IPS-20b (cell line): ENCODE measurements at regions not wholly inside any gene's neighbourhood (a gene's known extent, or its start where the extent isn't known, plus 50 kb on each side); places are given as distances from the start of the nearest gene placed in this dataset.

ENCODE experiments used
- H3K27ac ChIP-seq: one replicate; pipeline ENCODE4 v1.5.1; 2013; ENCODE audit warnings: low read length
- H3K27me3 ChIP-seq: 2 replicates; pipeline ENCODE4 v1.6.1; 2013; ENCODE audit warnings: mild to moderate bottlenecking, low read length, inconsistent platforms; ENCODE audit not compliant: insufficient read depth
- H3K36me3 ChIP-seq: 2 replicates; pipeline ENCODE4 v1.6.1; 2013; ENCODE audit warnings: low read depth, mild to moderate bottlenecking, inconsistent platforms, low read length, moderate library complexity; ENCODE audit not compliant: insufficient read depth
- H3K4me1 ChIP-seq: 2 replicates; pipeline ENCODE4 v1.6.1; 2013; ENCODE audit warnings: mild to moderate bottlenecking, control low read depth, inconsistent platforms, low read length, moderate library complexity; ENCODE audit not compliant: insufficient read depth
- H3K4me3 ChIP-seq: 2 replicates; pipeline ENCODE4 v1.5.1; 2013; ENCODE audit warnings: mild to moderate bottlenecking, low read length, inconsistent platforms
- H3K9ac ChIP-seq: 2 replicates; pipeline ENCODE4 v1.6.1; 2013; ENCODE audit warnings: low read depth, mild to moderate bottlenecking, inconsistent platforms, low read length, moderate library complexity
- H3K9me3 ChIP-seq: 2 replicates; pipeline ENCODE4 v1.6.1; 2013; ENCODE audit warnings: mild to moderate bottlenecking, low read depth, low read length, inconsistent platforms; ENCODE audit not compliant: insufficient read depth

- Histone ChIP-seq H3K9ac (no peak overlapping the region), H3K4me1 (peaks cover 5% of the 10 kb centered on the region; the same call in 1 of the 2 replicates), H3K4me3 (no peak overlapping the region), H3K9me3 (no peaks in the 10 kb centered on the region), H3K27ac (no peak overlapping the region), H3K27me3 (no peaks in the 10 kb centered on the region), H3K36me3 (no peaks in the 10 kb centered on the region)
These were observed 270.9 kb downstream of the ACTL7B start for GRCh38 chr9:108584860-108585259.

GRCh38 chr9:108582726-108583125, 273.1 kb downstream of the ACTL7B start:
- Histone ChIP-seq H3K4me1 (peaks cover 5% of the 10 kb centered on the region; the same call in 1 of the 2 replicates), H3K9me3 (no peaks in the 10 kb centered on the region), H3K27ac (no peak overlapping the region), H3K9ac (no peak overlapping the region), H3K36me3 (no peaks in the 10 kb centered on the region), H3K4me3 (no peak overlapping the region), H3K27me3 (no peaks in the 10 kb centered on the region)

- no peaks in the 10 kb centered on the region for H3K27me3 ChIP-seq
- no peak overlapping the region for H3K9ac ChIP-seq
- H3K27ac ChIP-seq: no peak overlapping the region
- H3K36me3 ChIP-seq: no peaks in the 10 kb centered on the region
- H3K4me3 ChIP-seq: no peak overlapping the region
- H3K9me3 ChIP-seq: no peaks in the 10 kb centered on the region
- H3K4me1 ChIP-seq: no peaks in the 10 kb centered on the region
These were observed 275.9 kb downstream of the ACTL7B start for GRCh38 chr9:108579757-108580439.

GRCh38 chr9:108575276-108575675, 280.5 kb downstream of the ACTL7B start:
- Histone ChIP-seq H3K9me3 (no peaks in the 10 kb centered on the region), H3K4me1 (no peaks in the 10 kb centered on the region), H3K27ac (no peak overlapping the region), H3K27me3 (no peaks in the 10 kb centered on the region), H3K36me3 (no peaks in the 10 kb centered on the region), H3K9ac (no peak overlapping the region), H3K4me3 (no peak overlapping the region)

- no peaks in the 10 kb centered on the region for H3K9me3 ChIP-seq
- no peak overlapping the region for H3K4me3 ChIP-seq
- no peaks in the 10 kb centered on the region for H3K27me3 ChIP-seq
- H3K27ac ChIP-seq: no peak overlapping the region
- H3K36me3 ChIP-seq: no peaks in the 10 kb centered on the region
- peaks cover 5% of the 10 kb centered on the region; the same call in 1 of the 2 replicates for H3K4me1 ChIP-seq
- no peak overlapping the region for H3K9ac ChIP-seq
These were observed 286.2 kb downstream of the ACTL7B start for GRCh38 chr9:108569624-108570023.

- H3K9me3 ChIP-seq: no peaks in the 10 kb centered on the region
- H3K27me3 ChIP-seq: no peaks in the 10 kb centered on the region
- H3K4me3 ChIP-seq: no peak overlapping the region
- peaks cover 5% of the 10 kb centered on the region; the same call in 1 of the 2 replicates for H3K4me1 ChIP-seq
- no peak overlapping the region for H3K27ac ChIP-seq
- no peak overlapping the region for H3K9ac ChIP-seq
- H3K36me3 ChIP-seq: no peaks in the 10 kb centered on the region
These were observed 287.7 kb downstream of the ACTL7B start for GRCh38 chr9:108568093-108568492.

GRCh38 chr9:108567571-108567970, 288.2 kb downstream of the ACTL7B start:
- Histone ChIP-seq H3K9me3 (no peaks in the 10 kb centered on the region), H3K4me1 (peaks cover 5% of the 10 kb centered on the region; the same call in 1 of the 2 replicates), H3K4me3 (no peak overlapping the region), H3K9ac (no peak overlapping the region), H3K27ac (no peak overlapping the region), H3K36me3 (no peaks in the 10 kb centered on the region), H3K27me3 (no peaks in the 10 kb centered on the region)

GRCh38 chr9:108565651-108566378, 290.0 kb downstream of the ACTL7B start:
- Histone ChIP-seq H3K27ac (no peak overlapping the region), H3K36me3 (no peaks in the 10 kb centered on the region), H3K9me3 (no peaks in the 10 kb centered on the region), H3K27me3 (no peaks in the 10 kb centered on the region), H3K9ac (no peak overlapping the region), H3K4me3 (no peak overlapping the region), H3K4me1 (peaks cover 5% of the 10 kb centered on the region; the same call in 1 of the 2 replicates)

- H3K27ac ChIP-seq: no peak overlapping the region
- no peaks in the 10 kb centered on the region for H3K36me3 ChIP-seq
- no peaks in the 10 kb centered on the region for H3K9me3 ChIP-seq
- H3K4me1 ChIP-seq: no peaks in the 10 kb centered on the region
- H3K9ac ChIP-seq: no peak overlapping the region
- no peaks in the 10 kb centered on the region for H3K27me3 ChIP-seq
- no peak overlapping the region for H3K4me3 ChIP-seq
These were observed 293.6 kb downstream of the ACTL7B start for GRCh38 chr9:108562176-108562575.

- H3K36me3 ChIP-seq: no peaks in the 10 kb centered on the region
- H3K27ac ChIP-seq: no peak overlapping the region
- no peak overlapping the region for H3K9ac ChIP-seq
- H3K4me1 ChIP-seq: no peaks in the 10 kb centered on the region
- no peaks in the 10 kb centered on the region for H3K27me3 ChIP-seq
- H3K9me3 ChIP-seq: no peaks in the 10 kb centered on the region
- no peak overlapping the region for H3K4me3 ChIP-seq
These were observed 296.4 kb downstream of the ACTL7B start for GRCh38 chr9:108559432-108559831.

- Histone ChIP-seq H3K27me3 (no peaks in the 10 kb centered on the region), H3K9ac (no peak overlapping the region), H3K4me1 (no peaks in the 10 kb centered on the region), H3K36me3 (no peaks in the 10 kb centered on the region), H3K4me3 (no peak overlapping the region), H3K9me3 (no peaks in the 10 kb centered on the region), H3K27ac (no peak overlapping the region)
These were observed 301.0 kb downstream of the ACTL7B start for GRCh38 chr9:108554831-108555230.

GRCh38 chr9:108553111-108553635, 302.6 kb downstream of the ACTL7B start:
- Histone ChIP-seq H3K9ac (no peak overlapping the region), H3K4me3 (no peak overlapping the region), H3K9me3 (no peaks in the 10 kb centered on the region), H3K4me1 (peaks cover 5% of the 10 kb centered on the region; the same call in 1 of the 2 replicates), H3K27me3 (no peaks in the 10 kb centered on the region), H3K27ac (no peak overlapping the region), H3K36me3 (no peaks in the 10 kb centered on the region)
